PC-9 (cell line): ENCODE measurements at regions not wholly inside any gene's neighbourhood (a gene's known extent, or its start where the extent isn't known, plus 50 kb on each side); places are given as distances from the start of the nearest gene placed in this dataset.

ENCODE experiments used
- EZH2 ChIP-seq: fragments of 200-600 bp; sonication (generic); IDR thresholded peaks from 2 replicates; pipeline ENCODE4 v1.8.0; 2017; ENCODE audit warnings: antibody characterized with exemption, low read depth
- TF ChIP-seq, protein P1 (sequence below): fragments of 200-600 bp; sonication (generic); conservative IDR thresholded peaks from 2 replicates; pipeline ENCODE4 v1.6.1; 2017; ENCODE audit warnings: mixed run types, antibody characterized with exemption, mild to moderate bottlenecking, moderate library complexity

DNA sequence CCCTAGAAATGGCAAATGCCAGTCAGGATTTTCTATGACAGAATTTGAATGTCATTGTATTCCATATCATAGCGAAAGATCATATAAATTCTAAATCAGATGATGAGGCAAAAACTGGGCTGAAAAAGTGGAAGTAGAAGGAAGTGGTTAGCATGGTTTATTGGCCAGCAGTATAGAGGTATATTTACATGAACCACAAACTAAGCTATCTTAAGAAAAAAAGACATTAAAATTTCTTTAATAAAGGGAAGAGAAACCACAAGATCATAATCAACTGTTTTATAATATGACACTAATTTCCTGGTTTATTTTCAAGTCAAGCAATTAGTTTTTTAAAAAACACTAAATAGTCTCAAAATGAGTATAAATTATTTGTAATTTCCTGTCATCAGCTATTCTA, 123.2 kb upstream of the LRP1B start:
- TF ChIP-seq, protein P1, sequence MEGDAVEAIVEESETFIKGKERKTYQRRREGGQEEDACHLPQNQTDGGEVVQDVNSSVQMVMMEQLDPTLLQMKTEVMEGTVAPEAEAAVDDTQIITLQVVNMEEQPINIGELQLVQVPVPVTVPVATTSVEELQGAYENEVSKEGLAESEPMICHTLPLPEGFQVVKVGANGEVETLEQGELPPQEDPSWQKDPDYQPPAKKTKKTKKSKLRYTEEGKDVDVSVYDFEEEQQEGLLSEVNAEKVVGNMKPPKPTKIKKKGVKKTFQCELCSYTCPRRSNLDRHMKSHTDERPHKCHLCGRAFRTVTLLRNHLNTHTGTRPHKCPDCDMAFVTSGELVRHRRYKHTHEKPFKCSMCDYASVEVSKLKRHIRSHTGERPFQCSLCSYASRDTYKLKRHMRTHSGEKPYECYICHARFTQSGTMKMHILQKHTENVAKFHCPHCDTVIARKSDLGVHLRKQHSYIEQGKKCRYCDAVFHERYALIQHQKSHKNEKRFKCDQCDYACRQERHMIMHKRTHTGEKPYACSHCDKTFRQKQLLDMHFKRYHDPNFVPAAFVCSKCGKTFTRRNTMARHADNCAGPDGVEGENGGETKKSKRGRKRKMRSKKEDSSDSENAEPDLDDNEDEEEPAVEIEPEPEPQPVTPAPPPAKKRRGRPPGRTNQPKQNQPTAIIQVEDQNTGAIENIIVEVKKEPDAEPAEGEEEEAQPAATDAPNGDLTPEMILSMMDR: no peak
- TF ChIP-seq EZH2: no peak
